Pancreas (tissue), 10 donors: ENCODE measurements at regions not wholly inside any gene's neighbourhood (a gene's known extent, or its start where the extent isn't known, plus 50 kb on each side); places are given as distances from the start of the nearest gene placed in this dataset.

Source experiments
- ATAC-seq, 4 donors: fragments of 200-7000 bp; cut with Tn5 transposase; one replicate each; pipeline versions ENCODE4 v1.8.0 to v1.9.1; 2020; ENCODE audit warnings: mild to moderate bottlenecking in 4 of 4, moderate library complexity in 4 of 4
- DNase-seq, 6 donors: peaks; one replicate each; pipeline ENCODE4 v3.0.0-alpha.2; 2020
- FAIRE-seq: peaks from 2 replicates; lab custom pipeline; 2012; peaks lifted over from hg19 to GRCh38; lab: Jason Lieb, UNC
- H3K27ac ChIP-seq, 4 donors: fragments of 200-600 bp; sonication (generic); 1 replicate in 3 of 4; 2 replicates in 1 of 4; pipeline versions ENCODE4 v1.5.0 to v1.8.0; 2020
- H3K27me3 ChIP-seq, 4 donors: fragments of 200-600 bp; one replicate each; pipeline ENCODE4 v1.8.0; 2021
- H3K36me3 ChIP-seq, 3 donors: fragments of 200-600 bp; sonication (generic) in 1 of 3; one replicate each; pipeline versions ENCODE4 v1.5.0 to v1.8.0; 2020 to 2021
- H3K4me1 ChIP-seq, 3 donors: fragments of 200-600 bp; one replicate each; pipeline ENCODE4 v1.8.0; 2021
- H3K4me3 ChIP-seq, 4 donors: fragments of 200-600 bp; sonication (generic) in 2 of 4; one replicate each; pipeline versions ENCODE4 v1.5.0 to v1.8.0; 2020 to 2021
- H3K9me3 ChIP-seq, 4 donors: fragments of 200-600 bp; one replicate each; pipeline ENCODE4 v1.8.0; 2021
- CTCF ChIP-seq, 4 donors: fragments of 200-600 bp; sonication (generic) in 3 of 4; IDR thresholded peaks; one replicate each; pipeline versions ENCODE4 v1.5.0 to v1.8.0; 2021; ENCODE audit warnings: antibody characterized with exemption in 4 of 4
- WGBS, 2 donors: extraction: QIAGEN DNeasy Blood & Tissue Kit; methylation state at CpG; one replicate each; pipeline ENCODE4 v1.1.7; 2013; 5-methylcytosine and 5-hydroxymethylcytosine counted together
- intact Hi-C, 3 donors: fragments of 100-400 bp; cut with DNase I; formaldehyde crosslinking; loops; one replicate each; pipeline versions ENCODE4 v1.11.1 to v1.14.2; 2022
- donor health status: healthy with polysubstance abuse.
- donor health status: DM: no; HTN: no; CAD: no; lungs with moderate emphysema.
- donor health status: DM: no; HTN: no; CAD: no.
- donor health status: control.
- donor health status: control.
- donor health status: Bipolar disorder and iron deficiency.
- donor health status: DM: yes; HTN: yes; CAD: no.
- donor health status: DM: no; HTN: no; CAD: no.
- donor health status: DM: no; HTN: no; CAD: no.
- donor health status: DM: yes; HTN: yes; CAD: no.

GRCh38 chr15:61624950-61625349, 395.8 kb upstream of the RORA start:
- no peak for ATAC-seq
- intact Hi-C loops = no loop called here
- H3K36me3 ChIP-seq = no peaks in the 10 kb centered on the region
- 80 to 85% methylated on average over 7 of the region's 7 CpGs for WGBS, 2 donors
- no peaks in the 10 kb centered on the region for H3K4me1 ChIP-seq
- H3K4me3 ChIP-seq = no peak overlapping the region
- H3K27ac ChIP-seq = no peak overlapping the region
- TF ChIP-seq CTCF (IDR thresholded peaks at IDR 0.05) = no peak
- H3K9me3 ChIP-seq = no peaks in the 10 kb centered on the region
- FAIRE-seq = no peak
- no peak for DNase-seq
- H3K27me3 ChIP-seq = no peaks in the 10 kb centered on the region

- Histone ChIP-seq H3K27me3 (no peaks in the 10 kb centered on the region), H3K27ac (no peak overlapping the region), H3K4me1 (no peaks in the 10 kb centered on the region), H3K4me3 (no peak overlapping the region), H3K9me3 (no peaks in the 10 kb centered on the region), H3K36me3 (no peaks in the 10 kb centered on the region)
- FAIRE-seq (no peak), DNase-seq (no peak), ATAC-seq (no peak)
- intact Hi-C loops = no loop called here
- WGBS, 2 donors = 60 to 65% methylated on average over 15 of the region's 15 CpGs
- TF ChIP-seq CTCF (IDR thresholded peaks at IDR 0.05) = no peak
These were observed 394.6 kb upstream of the RORA start for GRCh38 chr15:61623746-61624145.

GRCh38 chr15:61621865-61622264, 392.8 kb upstream of the RORA start:
- 74 to 83% methylated on average over 2 of the region's 2 CpGs for WGBS, 2 donors
- intact Hi-C loops = no loop called here
- no peak overlapping the region for H3K4me3 ChIP-seq
- H3K4me1 ChIP-seq = no peaks in the 10 kb centered on the region
- TF ChIP-seq CTCF (IDR thresholded peaks at IDR 0.05) = no peak
- ATAC-seq = no peak
- no peaks in the 10 kb centered on the region for H3K27me3 ChIP-seq
- no peaks in the 10 kb centered on the region for H3K36me3 ChIP-seq
- FAIRE-seq = no peak
- no peaks in the 10 kb centered on the region for H3K9me3 ChIP-seq
- no peak for DNase-seq
- H3K27ac ChIP-seq = no peak overlapping the region

- ATAC-seq (peak in 3 of 4 donors; percentile 68 to 79 (median 79)), FAIRE-seq (no peak), DNase-seq (peak in 4 of 6 donors; percentile 3 to 56 (median 22))
- no peaks in the 10 kb centered on the region for H3K4me1 ChIP-seq
- no peak overlapping the region for H3K4me3 ChIP-seq
- H3K27me3 ChIP-seq = no peaks in the 10 kb centered on the region
- H3K27ac ChIP-seq = no peak overlapping the region
- no peaks in the 10 kb centered on the region for H3K9me3 ChIP-seq
- H3K36me3 ChIP-seq = no peaks in the 10 kb centered on the region
- intact Hi-C loops = no loop called here
- 0 to 3% methylated on average over 2 of the region's 2 CpGs for WGBS, 2 donors
- peak in 3 of 4 donors; percentile 21 to 41 (median 26) for TF ChIP-seq CTCF (IDR thresholded peaks at IDR 0.05)
These were observed 392.0 kb upstream of the RORA start for GRCh38 chr15:61621146-61621545.

GRCh38 chr15:61620151-61620550, 391.0 kb upstream of the RORA start:
- DNase-seq = no peak
- Histone ChIP-seq H3K4me3 (no peak overlapping the region), H3K27me3 (no peaks in the 10 kb centered on the region), H3K36me3 (no peaks in the 10 kb centered on the region), H3K27ac (no peak overlapping the region), H3K4me1 (no peaks in the 10 kb centered on the region), H3K9me3 (no peaks in the 10 kb centered on the region)
- ATAC-seq = peak in 1 of 4 donors; percentile 25
- FAIRE-seq = no peak
- TF ChIP-seq CTCF (IDR thresholded peaks at IDR 0.05) = no peak
- intact Hi-C loops = no loop called here
- WGBS, 2 donors = 68 to 87% methylated on average over 2 of the region's 2 CpGs
